Epithelial cell of esophagus (primary cell): ENCODE measurements at regions not wholly inside any gene's neighbourhood (a gene's known extent, or its start where the extent isn't known, plus 50 kb on each side); places are given as distances from the start of the nearest gene placed in this dataset.
"Not testable (repeated sequence)": the region's sequence is repeated elsewhere in the genome, so short reads cannot be mapped to it uniquely, and the experiment has no call there.

Experiments
- DNase-seq: peaks from one replicate; pipeline ENCODE4 v3.0.0; 2010; ENCODE audit warnings: low read depth
- H3K4me3 ChIP-seq: 2 replicates; pipeline ENCODE4 v1.5.1; 2011; ENCODE audit warnings: mild to moderate bottlenecking, low read length, control low read depth
- TF ChIP-seq, protein P1 (sequence below): IDR thresholded peaks from 2 replicates; pipeline ENCODE4 v1.5.1; 2011; ENCODE audit warnings: low read depth, mild to moderate bottlenecking, low read length, control low read depth, inconsistent platforms; ENCODE audit not compliant: insufficient read depth; ENCODE audit errors: missing control alignments

DNA sequence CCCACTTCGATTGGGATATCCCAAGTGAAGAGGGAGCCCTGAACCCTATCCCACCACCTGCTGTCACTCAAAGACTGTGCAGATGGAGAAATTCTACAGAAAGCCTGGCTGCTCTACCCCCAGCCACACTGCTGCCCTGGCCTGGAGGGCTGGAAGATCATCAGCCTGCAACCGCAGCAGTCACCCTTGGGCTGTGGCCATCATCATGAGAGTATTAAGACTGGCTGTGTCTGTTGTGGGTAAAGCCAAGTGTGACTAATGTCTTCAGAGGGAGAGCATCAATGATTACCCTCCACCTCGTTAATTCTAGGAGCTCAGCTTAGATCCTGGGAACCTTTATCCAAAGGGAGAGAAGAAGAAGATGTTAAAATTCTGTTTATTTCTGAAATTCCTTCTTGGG lies 221.5 kb downstream of the TFCP2L1 start:
- DNase-seq = no peak
- H3K4me3 ChIP-seq = no peak overlapping the region
- TF ChIP-seq, protein P1, sequence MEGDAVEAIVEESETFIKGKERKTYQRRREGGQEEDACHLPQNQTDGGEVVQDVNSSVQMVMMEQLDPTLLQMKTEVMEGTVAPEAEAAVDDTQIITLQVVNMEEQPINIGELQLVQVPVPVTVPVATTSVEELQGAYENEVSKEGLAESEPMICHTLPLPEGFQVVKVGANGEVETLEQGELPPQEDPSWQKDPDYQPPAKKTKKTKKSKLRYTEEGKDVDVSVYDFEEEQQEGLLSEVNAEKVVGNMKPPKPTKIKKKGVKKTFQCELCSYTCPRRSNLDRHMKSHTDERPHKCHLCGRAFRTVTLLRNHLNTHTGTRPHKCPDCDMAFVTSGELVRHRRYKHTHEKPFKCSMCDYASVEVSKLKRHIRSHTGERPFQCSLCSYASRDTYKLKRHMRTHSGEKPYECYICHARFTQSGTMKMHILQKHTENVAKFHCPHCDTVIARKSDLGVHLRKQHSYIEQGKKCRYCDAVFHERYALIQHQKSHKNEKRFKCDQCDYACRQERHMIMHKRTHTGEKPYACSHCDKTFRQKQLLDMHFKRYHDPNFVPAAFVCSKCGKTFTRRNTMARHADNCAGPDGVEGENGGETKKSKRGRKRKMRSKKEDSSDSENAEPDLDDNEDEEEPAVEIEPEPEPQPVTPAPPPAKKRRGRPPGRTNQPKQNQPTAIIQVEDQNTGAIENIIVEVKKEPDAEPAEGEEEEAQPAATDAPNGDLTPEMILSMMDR = no peak

GRCh38 chr2:121064186-121064585 lies 220.8 kb downstream of the TFCP2L1 start:
- DNase-seq = no peak
- TF ChIP-seq, protein P1 = no peak
- no peak overlapping the region for H3K4me3 ChIP-seq

DNA sequence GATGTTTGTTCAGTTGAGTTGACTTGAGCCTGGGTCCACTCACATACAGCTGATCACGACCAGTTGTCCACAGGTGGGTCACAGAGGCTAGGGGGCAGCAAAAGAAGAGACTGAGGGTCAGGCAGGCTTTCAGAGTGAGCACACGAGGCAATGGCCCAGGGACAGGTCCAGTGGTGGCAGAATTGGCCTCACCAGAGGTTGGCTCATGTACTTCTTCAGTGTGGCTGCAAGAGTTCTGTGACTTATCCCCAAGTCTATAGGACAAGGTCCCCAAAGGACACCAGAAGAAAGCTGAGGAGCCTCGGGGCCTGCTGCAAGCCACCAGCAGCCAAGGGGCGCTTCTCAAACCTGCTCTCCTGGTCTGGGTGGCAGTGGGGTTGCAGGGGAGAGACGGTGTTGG lies 219.8 kb downstream of the TFCP2L1 start:
- DNase-seq = no peak
- H3K4me3 ChIP-seq = no peak overlapping the region
- TF ChIP-seq, protein P1 = no peak

DNA sequence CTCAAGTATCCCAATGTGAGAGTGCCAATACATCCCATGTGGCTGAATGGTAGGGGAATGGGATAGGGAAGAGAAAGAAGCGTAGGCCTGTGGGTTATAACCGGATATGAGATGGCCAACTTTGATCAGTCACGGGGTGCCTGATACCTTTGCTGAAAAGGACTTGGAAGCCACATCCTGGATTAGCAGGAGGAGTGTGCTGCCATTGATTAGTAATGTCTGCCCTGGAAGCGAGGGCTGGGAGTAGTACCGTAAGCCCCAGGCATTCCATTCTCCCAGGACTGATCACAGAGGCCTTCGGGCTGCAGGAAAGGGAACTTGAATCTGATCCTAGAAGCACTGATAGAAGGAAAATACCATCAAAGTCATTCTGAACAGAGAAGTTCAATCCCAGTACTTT lies 218.5 kb downstream of the TFCP2L1 start:
- TF ChIP-seq, protein P1 = no peak
- no peak overlapping the region for H3K4me3 ChIP-seq
- DNase-seq = no peak

DNA sequence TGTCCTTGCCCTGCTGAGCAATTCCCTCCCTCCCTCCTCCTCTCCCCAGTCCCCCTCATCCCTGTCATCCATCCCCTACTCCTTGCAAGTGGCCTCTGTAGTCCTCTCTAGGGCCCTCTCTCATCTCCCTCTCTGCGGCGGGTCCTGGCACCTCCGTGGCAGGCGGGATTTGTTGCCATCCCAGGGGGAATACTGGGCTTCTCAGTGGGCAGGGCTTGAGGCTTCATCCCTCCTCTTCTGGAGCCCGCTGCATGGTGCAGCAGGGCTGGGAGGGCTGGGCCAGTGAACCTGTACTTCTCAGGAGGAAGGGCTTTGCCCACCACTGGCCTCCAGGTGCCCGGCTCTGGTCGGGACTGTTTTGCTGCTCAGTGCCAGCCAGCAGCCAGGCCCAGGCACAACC lies 216.2 kb downstream of the TFCP2L1 start:
- no peak overlapping the region for H3K4me3 ChIP-seq
- DNase-seq = no peak
- TF ChIP-seq, protein P1 = no peak

GRCh38 chr2:121069434-121069969 lies 215.5 kb downstream of the TFCP2L1 start:
- TF ChIP-seq, protein P1 = no peak
- H3K4me3 ChIP-seq = no peak overlapping the region
- DNase-seq = no peak

GRCh38 chr2:121070061-121070460 lies 214.9 kb downstream of the TFCP2L1 start:
- H3K4me3 ChIP-seq, DNase-seq: not testable (repeated sequence)

GRCh38 chr2:121071034-121071504 lies 213.9 kb downstream of the TFCP2L1 start:
- TF ChIP-seq, protein P1 = peak; percentile 86
- no peak overlapping the region for H3K4me3 ChIP-seq
- peak; percentile 39 for DNase-seq
